ENCODE measurements at regions not wholly inside any gene's neighbourhood (a gene's known extent, or its start where the extent isn't known, plus 50 kb on each side); places are given as distances from the start of the nearest gene placed in this dataset.

DNA sequence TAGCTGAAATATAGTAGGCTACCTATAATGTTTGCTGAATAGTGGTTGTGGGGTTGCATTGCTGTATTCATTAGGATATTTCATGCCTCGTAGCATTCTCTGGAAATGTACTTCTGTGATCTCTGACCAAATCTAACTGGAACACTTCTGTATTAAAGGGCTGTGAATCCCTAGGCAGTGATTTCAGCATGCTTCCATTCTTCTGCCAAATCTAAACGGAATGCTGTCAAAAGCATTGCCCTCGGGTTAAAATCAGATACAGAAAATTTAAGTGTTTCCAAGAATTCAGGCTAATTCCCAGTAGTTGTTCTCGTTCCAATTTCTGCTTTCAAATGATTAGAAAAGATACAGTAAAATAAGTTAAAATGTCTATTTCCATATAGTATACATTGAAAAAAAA is 1847.5 kb upstream of the IGFBP7 start:
- TF ChIP-seq POLR2A (IDR thresholded peaks at IDR 0.05; ENCODE audit: control extremely low read depth in 1 of 2, low read depth in 2 of 2, low read length in 2 of 2) (no peak), CHD1 (IDR thresholded peaks at IDR 0.05; ENCODE audit: low read depth, low read length) (no peak), BRCA1 (IDR thresholded peaks at IDR 0.05; ENCODE audit: low read depth, low read length) (no peak), TAF1 (IDR thresholded peaks at IDR 0.05; ENCODE audit: low read depth, low read length) (no peak), MAFK (IDR thresholded peaks at IDR 0.05; ENCODE audit: low read depth, low read length) (no peak), EP300 (IDR thresholded peaks at IDR 0.05; ENCODE audit: borderline replicate concordance in 1 of 2, low read depth in 2 of 2, low read length in 2 of 2) (no peak), POLR2AphosphoS5 (IDR thresholded peaks at IDR 0.05; ENCODE audit: low read depth, low read length) (no peak), KDM5A (IDR thresholded peaks at IDR 0.05; ENCODE audit: low read length) (no peak)
- TF ChIP-seq, protein P1, sequence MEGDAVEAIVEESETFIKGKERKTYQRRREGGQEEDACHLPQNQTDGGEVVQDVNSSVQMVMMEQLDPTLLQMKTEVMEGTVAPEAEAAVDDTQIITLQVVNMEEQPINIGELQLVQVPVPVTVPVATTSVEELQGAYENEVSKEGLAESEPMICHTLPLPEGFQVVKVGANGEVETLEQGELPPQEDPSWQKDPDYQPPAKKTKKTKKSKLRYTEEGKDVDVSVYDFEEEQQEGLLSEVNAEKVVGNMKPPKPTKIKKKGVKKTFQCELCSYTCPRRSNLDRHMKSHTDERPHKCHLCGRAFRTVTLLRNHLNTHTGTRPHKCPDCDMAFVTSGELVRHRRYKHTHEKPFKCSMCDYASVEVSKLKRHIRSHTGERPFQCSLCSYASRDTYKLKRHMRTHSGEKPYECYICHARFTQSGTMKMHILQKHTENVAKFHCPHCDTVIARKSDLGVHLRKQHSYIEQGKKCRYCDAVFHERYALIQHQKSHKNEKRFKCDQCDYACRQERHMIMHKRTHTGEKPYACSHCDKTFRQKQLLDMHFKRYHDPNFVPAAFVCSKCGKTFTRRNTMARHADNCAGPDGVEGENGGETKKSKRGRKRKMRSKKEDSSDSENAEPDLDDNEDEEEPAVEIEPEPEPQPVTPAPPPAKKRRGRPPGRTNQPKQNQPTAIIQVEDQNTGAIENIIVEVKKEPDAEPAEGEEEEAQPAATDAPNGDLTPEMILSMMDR (IDR thresholded peaks at IDR 0.05; ENCODE audit: control extremely low read depth in 1 of 3, insufficient read depth in 1 of 3, low read depth in 1 of 3, low read length in 3 of 3) = no peak
